Neuronal stem cell (in vitro differentiated cells): ENCODE measurements at regions not wholly inside any gene's neighbourhood (a gene's known extent, or its start where the extent isn't known, plus 50 kb on each side); places are given as distances from the start of the nearest gene placed in this dataset.
"Not testable (repeated sequence)": the region's sequence is repeated elsewhere in the genome, so short reads cannot be mapped to it uniquely, and the experiment has no call there.

Experiments used
- DNase-seq: peaks from one replicate; pipeline ENCODE4 v3.0.0-alpha.2; 2013; ENCODE audit warnings: low spot score
- H2AFZ ChIP-seq: one replicate; pipeline ENCODE4 v1.6.1; 2013; ENCODE audit warnings: mild to moderate bottlenecking, low read length, inconsistent platforms
- H2AK5ac ChIP-seq: 2 replicates; pipeline ENCODE4 v1.6.1; 2013; ENCODE audit warnings: low read depth, mild to moderate bottlenecking, inconsistent platforms, low read length, moderate library complexity, mixed read lengths
- H2BK120ac ChIP-seq: 2 replicates; pipeline ENCODE4 v1.6.1; 2013; ENCODE audit warnings: low read depth, mild to moderate bottlenecking, inconsistent platforms, low read length, moderate library complexity, mixed read lengths
- H2BK12ac ChIP-seq: one replicate; pipeline ENCODE4 v1.6.1; 2013; ENCODE audit warnings: low read length, inconsistent platforms
- H2BK15ac ChIP-seq: 2 replicates; pipeline ENCODE4 v1.6.1; 2013; ENCODE audit warnings: mild to moderate bottlenecking, low read length, inconsistent platforms, mixed read lengths
- H2BK5ac ChIP-seq: one replicate; pipeline ENCODE4 v1.6.1; 2013; ENCODE audit warnings: inconsistent platforms, mild to moderate bottlenecking, low read length, moderate library complexity
- H3K14ac ChIP-seq: one replicate; pipeline ENCODE4 v1.6.1; 2013; ENCODE audit warnings: low read length, inconsistent platforms
- H3K18ac ChIP-seq: 2 replicates; pipeline ENCODE4 v1.6.1; 2013; ENCODE audit warnings: low read length, inconsistent platforms
- H3K23ac ChIP-seq: 2 replicates; pipeline ENCODE4 v1.6.1; 2013; ENCODE audit warnings: low read depth, mild to moderate bottlenecking, mixed read lengths, low read length, inconsistent platforms; ENCODE audit not compliant: poor library complexity
- H3K27ac ChIP-seq: replicated peaks from 3 replicates; pipeline ENCODE4 v1.5.1; 2013; ENCODE audit warnings: low read length, inconsistent platforms
- H3K27me3 ChIP-seq, 3 experiments: 2 replicates each; pipeline ENCODE4 v1.6.1; 2013; ENCODE audit warnings: low read length in 3 of 3, mild to moderate bottlenecking in 2 of 3, inconsistent platforms in 1 of 3, low read depth in 1 of 3, mixed read lengths in 1 of 3, moderate library complexity in 1 of 3; ENCODE audit not compliant: control insufficient read depth in 3 of 3, insufficient read depth in 3 of 3
- H3K36me3 ChIP-seq, 2 donors: replicated peaks in 1 of 2; 2 replicates each; pipeline ENCODE4 v1.6.1; 2013; ENCODE audit warnings: low read length in 2 of 2; ENCODE audit not compliant: control insufficient read depth in 2 of 2, insufficient read depth in 2 of 2
- H3K4ac ChIP-seq: 2 replicates; pipeline ENCODE4 v1.6.1; 2013; ENCODE audit warnings: inconsistent platforms, mild to moderate bottlenecking, low read length, moderate library complexity
- H3K4me1 ChIP-seq, 2 donors: 1 replicate in 1 of 2; 2 replicates in 1 of 2; pipeline ENCODE4 v1.6.1; 2013; ENCODE audit warnings: low read length in 2 of 2, low read depth in 1 of 2; ENCODE audit not compliant: control insufficient read depth in 2 of 2, insufficient read depth in 1 of 2
- H3K4me2 ChIP-seq: one replicate; pipeline ENCODE4 v1.6.1; 2013; ENCODE audit warnings: mild to moderate bottlenecking, low read length, inconsistent platforms; ENCODE audit not compliant: insufficient read depth, poor library complexity, severe bottlenecking
- H3K4me3 ChIP-seq, 2 donors: 2 replicates each; pipeline ENCODE4 v1.5.1; 2013; ENCODE audit warnings: low read length in 2 of 2, mild to moderate bottlenecking in 2 of 2, inconsistent platforms in 1 of 2, moderate library complexity in 1 of 2
- H3K79me1 ChIP-seq: one replicate; pipeline ENCODE4 v1.6.1; 2013; ENCODE audit warnings: low read depth, mild to moderate bottlenecking, inconsistent platforms, low read length, moderate library complexity
- H3K9ac ChIP-seq: one replicate; pipeline ENCODE4 v1.6.1; 2013; ENCODE audit warnings: mild to moderate bottlenecking, low read depth, low read length, inconsistent platforms; ENCODE audit not compliant: poor library complexity
- H3K9me3 ChIP-seq, 2 donors: replicated peaks in 1 of 2; 2 replicates each; pipeline versions ENCODE3 to v1.6.1; 2013; ENCODE audit warnings: low read length in 2 of 2, mild to moderate bottlenecking in 2 of 2, inconsistent platforms in 1 of 2, low read depth in 1 of 2, mixed read lengths in 1 of 2, moderate library complexity in 1 of 2; ENCODE audit not compliant: control insufficient read depth in 2 of 2, insufficient read depth in 1 of 2
- H4K8ac ChIP-seq: one replicate; pipeline ENCODE4 v1.6.1; 2013; ENCODE audit warnings: low read depth, mild to moderate bottlenecking, inconsistent platforms, low read length, moderate library complexity
- H4K91ac ChIP-seq: one replicate; pipeline ENCODE4 v1.6.1; 2013; ENCODE audit warnings: low read length, low read depth, mild to moderate bottlenecking, inconsistent platforms; ENCODE audit not compliant: poor library complexity
- WGBS, 2 donors: extraction: QIAGEN DNeasy Blood & Tissue Kit; methylation state at CpG; one replicate each; pipeline ENCODE4 v1.1.7; 2013; ENCODE audit warnings: missing lambda C conversion rate in 2 of 2, mixed read lengths in 1 of 2; ENCODE audit not compliant: insufficient read length in 2 of 2, insufficient replicate concordance in 1 of 2; ENCODE audit errors: extremely low coverage in 2 of 2; 5-methylcytosine and 5-hydroxymethylcytosine counted together

DNA sequence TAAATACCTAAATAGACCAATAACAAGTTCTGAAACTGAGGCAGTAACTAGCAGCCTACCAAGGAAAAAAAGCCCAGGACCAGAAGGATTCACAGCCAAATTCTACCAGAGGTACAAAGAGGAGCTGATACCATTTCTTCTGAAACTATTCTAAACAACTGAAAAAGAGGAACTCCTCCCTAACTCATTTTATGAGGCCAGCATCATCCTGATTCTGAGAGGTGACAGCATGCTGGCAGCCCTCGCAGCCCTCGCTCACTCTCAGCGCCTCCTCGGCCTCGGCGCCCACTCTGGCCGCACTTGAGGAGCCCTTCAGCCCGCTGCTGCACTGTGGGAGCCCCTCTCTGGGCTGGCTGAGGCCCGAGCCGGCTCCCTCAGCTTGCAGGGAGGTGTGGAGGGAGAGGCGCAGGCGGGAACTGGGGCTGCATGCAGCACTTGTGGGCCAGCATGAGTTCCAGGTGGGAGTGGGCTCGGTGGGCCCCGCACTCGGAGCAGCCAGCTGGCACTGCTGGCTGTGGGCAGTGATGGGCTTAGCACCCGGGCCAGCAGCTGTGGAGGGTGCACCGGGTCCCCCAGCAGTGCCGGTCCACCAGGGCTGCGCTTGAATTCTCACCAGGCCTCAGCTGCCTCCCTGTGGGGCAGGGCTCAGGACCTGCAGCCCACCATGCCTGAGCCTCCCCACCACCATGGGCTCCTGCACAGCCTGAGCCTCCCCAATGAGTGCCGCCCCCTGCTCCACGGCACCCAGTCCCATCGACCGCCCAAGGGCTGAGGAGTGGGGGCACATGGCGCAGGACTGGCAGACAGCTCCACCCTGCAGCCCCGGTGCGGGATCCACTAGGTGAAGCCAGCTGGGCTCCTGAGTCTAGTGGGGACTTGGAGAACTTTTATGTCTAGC lies 263.5 kb upstream of the CRIM1 start:
- H3K4me3 ChIP-seq, H2BK120ac ChIP-seq, H2BK15ac ChIP-seq, H3K79me1 ChIP-seq, H2BK12ac ChIP-seq, H3K4ac ChIP-seq, DNase-seq, H4K91ac ChIP-seq, H3K9ac ChIP-seq, H3K18ac ChIP-seq, H3K27ac ChIP-seq, H2AFZ ChIP-seq, H2BK5ac ChIP-seq, H3K36me3 ChIP-seq, H2AK5ac ChIP-seq, H3K4me1 ChIP-seq, H4K8ac ChIP-seq, H3K9me3 ChIP-seq, H3K14ac ChIP-seq, H3K23ac ChIP-seq, H3K27me3 ChIP-seq, H3K4me2 ChIP-seq: not testable (repeated sequence)
- no CpG with 5 or more reads among the region's 26 CpGs for WGBS, 2 donors

DNA sequence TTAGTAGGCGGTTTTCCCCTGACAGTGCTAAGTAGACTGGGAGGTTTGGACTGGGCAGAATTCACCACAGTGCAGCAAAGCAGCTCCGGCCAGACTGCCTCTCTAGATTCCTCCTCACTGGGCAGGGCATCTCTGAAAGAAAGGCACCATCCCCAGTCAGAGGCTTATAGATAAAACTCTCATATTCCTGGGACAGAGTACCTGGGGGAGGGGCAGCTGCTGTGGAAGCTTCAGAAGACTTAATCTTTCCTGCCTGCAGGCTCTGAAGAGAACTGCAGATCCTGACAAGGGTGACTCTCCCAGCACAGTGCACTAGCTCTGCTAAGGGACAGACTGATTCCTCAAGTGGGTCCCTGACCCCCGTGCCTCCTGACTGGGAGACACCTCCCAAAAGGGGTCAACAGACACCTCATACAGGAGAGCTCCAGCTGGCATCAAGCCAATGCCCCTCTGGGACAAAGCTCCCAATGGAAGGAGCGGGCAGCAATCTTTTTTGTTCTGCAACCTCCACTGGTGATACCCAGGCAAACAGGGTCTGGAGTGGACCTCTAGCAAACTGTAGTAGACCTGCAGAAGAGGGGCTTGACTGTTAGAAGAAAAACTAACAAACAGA lies 266.8 kb upstream of the CRIM1 start:
- Histone ChIP-seq H2AK5ac (no peak overlapping the region), H3K36me3 (no peaks in the 10 kb centered on the region), H2AFZ (no peak overlapping the region), H2BK15ac (no peak overlapping the region), H4K8ac (peak overlapping the region; percentile 43), H3K9me3 (no peaks in the 10 kb centered on the region), H3K18ac (peak overlapping the region; percentile 17), H3K4me1 (no peaks in the 10 kb centered on the region), H2BK120ac (no peak overlapping the region), H3K23ac (no peak overlapping the region), H3K4ac (no peak overlapping the region), H3K4me2 (no peak overlapping the region), H2BK12ac (no peak overlapping the region), H3K4me3 (no peak overlapping the region), H3K79me1 (no peaks in the 10 kb centered on the region), H3K9ac (no peak overlapping the region), H2BK5ac (no peak overlapping the region), H3K14ac (no peak overlapping the region), H3K27me3 (no peaks in the 10 kb centered on the region), H4K91ac (no peak overlapping the region), H3K27ac (no peak overlapping the region)
- no CpG with 5 or more reads among the region's 4 CpGs for WGBS, 2 donors
- DNase-seq, result no peak

GRCh38 chr2:36087344-36087743 lies 268.2 kb upstream of the CRIM1 start:
- WGBS, 2 donors, result no CpG with 5 or more reads among the region's 3 CpGs
- Histone ChIP-seq H3K27ac (no peak overlapping the region), H2AFZ (no peak overlapping the region), H2BK5ac (no peak overlapping the region), H3K4me2 (no peak overlapping the region), H3K23ac (no peak overlapping the region), H3K36me3 (no peaks in the 10 kb centered on the region), H3K4ac (no peak overlapping the region), H2BK12ac (no peak overlapping the region), H3K14ac (no peak overlapping the region), H4K91ac (no peak overlapping the region), H2AK5ac (no peak overlapping the region), H3K4me3 (no peak overlapping the region), H3K18ac (no peak overlapping the region), H4K8ac (no peak overlapping the region), H3K27me3 (no peaks in the 10 kb centered on the region), H3K4me1 (no peaks in the 10 kb centered on the region), H3K79me1 (no peaks in the 10 kb centered on the region), H2BK120ac (no peak overlapping the region), H3K9me3 (no peaks in the 10 kb centered on the region), H2BK15ac (no peak overlapping the region), H3K9ac (no peak overlapping the region)
- no peak for DNase-seq

- Histone ChIP-seq H2AFZ (no peak overlapping the region), H2AK5ac (no peak overlapping the region), H3K14ac (no peak overlapping the region), H2BK120ac (no peak overlapping the region), H3K36me3 (no peaks in the 10 kb centered on the region), H3K4me3 (no peak overlapping the region), H3K4me2 (no peak overlapping the region), H2BK12ac (no peak overlapping the region), H3K18ac (no peak overlapping the region), H3K27ac (no peak overlapping the region), H3K4me1 (no peaks in the 10 kb centered on the region), H3K23ac (no peak overlapping the region), H4K8ac (no peak overlapping the region), H3K9me3 (no peaks in the 10 kb centered on the region), H3K9ac (no peak overlapping the region), H2BK5ac (no peak overlapping the region), H3K4ac (no peak overlapping the region), H3K27me3 (no peaks in the 10 kb centered on the region), H2BK15ac (no peak overlapping the region), H4K91ac (no peak overlapping the region), H3K79me1 (no peaks in the 10 kb centered on the region)
- no peak for DNase-seq
- no CpG with 5 or more reads among the region's 1 CpG for WGBS, 2 donors
Measured at GRCh38 chr2:36079793-36080192, 275.8 kb upstream of the CRIM1 start.
